Omental fat pad (tissue), 3 donors: ENCODE measurements at regions not wholly inside any gene's neighbourhood (a gene's known extent, or its start where the extent isn't known, plus 50 kb on each side); places are given as distances from the start of the nearest gene placed in this dataset.

Source experiments
- ATAC-seq: fragments of 150-250 bp; one replicate; pipeline ENCODE4 v1.9.1; 2016; ENCODE audit warnings: mild to moderate bottlenecking, moderate library complexity; ENCODE audit not compliant: low FRiP score
- DNase-seq: peaks from one replicate; pipeline ENCODE4 v3.0.0-alpha.2; 2019; ENCODE audit warnings: low spot score
- CTCF ChIP-seq, 3 donors: fragments of 450-650 bp; IDR thresholded peaks; one replicate each; pipeline ENCODE4 v1.5.1; 2016 to 2017; ENCODE audit warnings: antibody characterized with exemption in 3 of 3, mild to moderate bottlenecking in 3 of 3, moderate library complexity in 2 of 3

DNA sequence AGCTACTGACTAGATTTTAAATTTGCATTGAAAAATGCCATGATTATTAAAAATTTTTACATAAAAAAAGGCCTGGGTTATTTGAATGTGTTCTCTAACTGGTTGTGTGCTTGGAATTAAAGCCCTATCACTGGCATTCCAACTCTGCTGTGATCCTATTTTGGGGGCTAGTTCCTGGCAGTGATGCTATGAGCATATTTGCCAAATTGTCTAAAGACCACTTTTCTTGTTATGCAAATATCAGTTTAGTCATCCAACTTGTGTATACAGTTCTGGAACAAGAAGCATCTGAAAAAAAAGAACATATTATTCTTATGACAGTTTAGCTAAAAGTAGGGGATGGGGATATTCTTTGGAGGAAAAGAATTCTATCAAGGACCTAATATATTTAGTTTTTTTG is 243.4 kb upstream of the ZNF717 start:
- ATAC-seq (no peak), DNase-seq (no peak)
- no peak for TF ChIP-seq CTCF (IDR thresholded peaks at IDR 0.05)

DNA sequence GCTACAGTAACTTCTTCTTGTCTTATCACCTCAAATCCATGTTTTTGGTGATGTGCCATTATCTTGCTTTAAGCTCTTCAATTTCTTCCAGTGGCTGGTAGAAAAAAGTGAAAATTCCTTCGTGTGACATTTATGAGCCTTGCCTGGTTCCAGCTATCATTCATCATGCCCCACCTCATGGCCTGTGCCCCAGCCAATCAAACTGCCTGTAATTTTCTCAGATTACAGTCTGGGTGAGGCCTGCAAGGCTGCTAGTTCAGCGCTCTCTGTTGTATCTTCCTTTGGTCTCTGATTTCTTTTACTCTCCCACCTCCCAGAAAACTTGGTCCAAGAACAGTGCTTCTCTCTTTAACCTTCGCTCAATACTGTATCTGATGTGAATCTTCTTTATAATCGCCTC is 249.3 kb upstream of the ZNF717 start:
- no peak for TF ChIP-seq CTCF (IDR thresholded peaks at IDR 0.05)
- DNase-seq: no peak
- ATAC-seq: no peak

DNA sequence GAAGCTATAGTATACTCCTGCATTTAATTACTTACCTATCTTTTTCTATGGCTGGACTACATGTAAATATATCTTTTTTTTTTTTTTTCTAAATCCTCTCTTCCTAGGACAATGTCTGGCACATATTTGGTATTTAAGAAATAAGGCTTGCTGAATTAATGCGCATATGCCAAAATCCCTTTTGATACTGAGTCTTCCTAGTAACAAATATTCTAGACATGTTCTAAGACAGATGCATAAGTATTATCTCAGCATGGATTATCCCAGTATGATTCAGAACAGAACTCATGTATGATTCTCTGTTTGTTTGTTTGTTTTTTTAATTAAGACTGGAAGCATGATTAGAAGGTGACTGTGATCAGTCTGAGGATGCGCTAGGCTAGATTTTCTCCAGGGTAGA is 249.8 kb upstream of the ZNF717 start:
- ATAC-seq (no peak), DNase-seq (no peak)
- no peak for TF ChIP-seq CTCF (IDR thresholded peaks at IDR 0.05)

GRCh38 chr3:76038949-76039348 is 253.6 kb upstream of the ZNF717 start:
- no peak for ATAC-seq
- no peak for TF ChIP-seq CTCF (IDR thresholded peaks at IDR 0.05)

DNA sequence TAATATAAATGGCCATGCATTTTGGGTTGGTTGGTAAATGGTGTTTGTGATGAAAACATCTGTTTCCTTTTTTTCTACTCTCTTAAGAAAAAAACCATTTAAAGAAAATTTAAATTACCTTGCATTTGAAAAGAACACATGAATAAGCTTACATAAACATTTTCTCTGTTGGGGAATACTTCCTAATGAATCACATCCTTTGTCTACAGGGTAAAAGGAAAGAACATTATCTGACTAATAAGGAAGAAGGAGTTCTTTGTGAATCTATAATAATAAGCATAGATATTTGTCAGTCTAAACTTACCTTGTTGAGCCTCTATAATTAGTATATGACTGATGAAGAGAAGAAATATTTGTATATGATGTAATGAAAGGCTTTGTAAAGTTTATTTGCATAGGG is 254.1 kb upstream of the ZNF717 start:
- TF ChIP-seq CTCF (IDR thresholded peaks at IDR 0.05): no peak

More at GRCh38 chr3:76038949-76039348, 253.6 kb upstream of the ZNF717 start:
- no peak for DNase-seq

GRCh38 chr3:76040946-76041345 is 255.6 kb upstream of the ZNF717 start:
- DNase-seq (no peak), ATAC-seq (no peak)
- TF ChIP-seq CTCF (IDR thresholded peaks at IDR 0.05): no peak

More for the DNA sequence above, 254.1 kb upstream of the ZNF717 start:
- DNase-seq: no peak
- ATAC-seq: no peak

DNA sequence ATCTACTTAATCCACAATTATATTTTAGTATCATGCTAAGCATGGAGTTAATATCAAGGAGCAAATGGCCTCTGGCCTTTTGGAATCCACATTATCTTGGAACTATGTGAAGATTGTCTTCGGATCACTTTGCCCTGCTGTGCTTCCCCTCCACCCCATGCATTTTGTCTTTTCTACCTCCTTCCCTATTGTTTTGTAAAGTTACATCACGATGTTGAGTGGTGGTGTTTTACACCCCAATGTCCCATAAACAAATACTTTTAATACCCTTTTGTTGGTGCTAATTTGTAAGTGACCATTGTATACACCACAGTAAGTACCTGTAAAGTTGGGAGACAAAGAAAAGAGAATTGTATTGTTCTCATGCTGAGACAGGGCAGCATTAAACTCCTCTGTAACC is 258.4 kb upstream of the ZNF717 start:
- ATAC-seq: no peak
- TF ChIP-seq CTCF (IDR thresholded peaks at IDR 0.05): no peak
- DNase-seq: no peak
